GM21529 (cell line): ENCODE measurements at regions not wholly inside any gene's neighbourhood (a gene's known extent, or its start where the extent isn't known, plus 50 kb on each side); places are given as distances from the start of the nearest gene placed in this dataset.

Source experiments
- ATAC-seq: cut with Tn5 transposase; IDR thresholded peaks from one replicate; pipeline ENCODE4 v1.9.1; 2021; ENCODE audit not compliant: unreplicated experiment

- ATAC-seq: no peak
Observed at GRCh38 chr1:69128204-69128603, 439.5 kb upstream of the LRRC7 start.

GRCh38 chr1:69129538-69129937, 438.2 kb upstream of the LRRC7 start:
- ATAC-seq: no peak

DNA sequence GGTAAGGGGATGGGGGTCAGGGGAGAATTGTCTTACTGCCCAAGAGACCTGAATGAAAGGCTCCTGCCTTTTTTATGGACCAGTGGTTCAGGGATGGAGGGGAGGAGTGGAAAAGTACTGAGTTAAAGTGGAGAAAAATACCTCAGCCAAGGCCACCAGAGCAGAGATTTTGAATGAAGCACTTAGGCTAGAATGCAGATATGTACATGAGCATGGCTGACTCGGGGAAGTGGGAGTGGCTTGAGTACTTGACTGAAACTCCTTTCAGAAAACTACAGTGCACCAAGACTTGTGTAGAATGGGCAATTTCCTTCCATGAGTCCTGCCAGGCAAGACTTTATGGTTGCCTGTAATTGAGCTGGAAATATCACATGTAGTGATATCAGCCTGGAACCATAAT, 429.6 kb upstream of the LRRC7 start:
- ATAC-seq: no peak

GRCh38 chr1:69139007-69139406, 428.7 kb upstream of the LRRC7 start:
- ATAC-seq: no peak

DNA sequence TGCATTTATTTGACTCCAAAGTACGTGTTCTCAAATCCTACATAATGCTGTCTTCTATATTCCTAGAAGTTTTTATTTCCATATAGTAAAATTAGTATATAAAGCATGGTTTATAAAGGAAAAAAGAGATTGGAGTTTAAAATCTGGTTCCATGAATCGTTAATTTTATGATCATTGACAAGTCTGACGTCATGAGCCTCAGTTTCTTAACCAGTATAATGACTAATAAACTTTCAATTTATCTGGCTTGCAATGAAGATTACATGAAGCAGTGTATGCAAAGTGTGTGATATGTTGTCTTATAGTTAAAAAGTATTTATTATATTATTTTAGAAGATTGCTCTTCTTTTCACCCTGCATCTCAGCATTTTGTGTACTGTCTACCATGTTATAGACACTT, 421.4 kb upstream of the LRRC7 start:
- ATAC-seq: no peak

GRCh38 chr1:69148731-69149130, 419.0 kb upstream of the LRRC7 start:
- ATAC-seq: no peak

- no peak for ATAC-seq
Observed at GRCh38 chr1:69157046-69157756, 410.5 kb upstream of the LRRC7 start.

- no peak for ATAC-seq
Observed at GRCh38 chr1:69163241-69163640, 404.5 kb upstream of the LRRC7 start.

- ATAC-seq: no peak
Observed at GRCh38 chr1:69163779-69164178, 403.9 kb upstream of the LRRC7 start.

DNA sequence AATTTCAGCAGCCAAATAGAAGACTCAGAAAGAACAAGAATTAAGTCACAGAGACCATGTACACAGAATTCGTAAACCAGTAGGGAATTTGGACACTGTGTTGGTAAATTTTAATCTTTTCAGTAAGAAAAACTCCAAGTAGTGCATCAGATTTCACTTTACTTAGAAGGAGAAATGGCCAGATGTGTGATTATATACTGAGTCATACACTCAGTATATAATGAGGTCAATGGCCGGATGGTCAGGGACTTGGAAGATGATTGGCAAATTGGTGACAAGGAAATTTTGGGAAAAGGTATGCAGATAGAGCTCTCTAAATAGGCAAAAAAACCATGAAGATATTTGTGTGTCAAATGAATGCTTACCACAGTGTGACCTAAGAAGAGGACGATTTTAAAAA, 399.8 kb upstream of the LRRC7 start:
- no peak for ATAC-seq

DNA sequence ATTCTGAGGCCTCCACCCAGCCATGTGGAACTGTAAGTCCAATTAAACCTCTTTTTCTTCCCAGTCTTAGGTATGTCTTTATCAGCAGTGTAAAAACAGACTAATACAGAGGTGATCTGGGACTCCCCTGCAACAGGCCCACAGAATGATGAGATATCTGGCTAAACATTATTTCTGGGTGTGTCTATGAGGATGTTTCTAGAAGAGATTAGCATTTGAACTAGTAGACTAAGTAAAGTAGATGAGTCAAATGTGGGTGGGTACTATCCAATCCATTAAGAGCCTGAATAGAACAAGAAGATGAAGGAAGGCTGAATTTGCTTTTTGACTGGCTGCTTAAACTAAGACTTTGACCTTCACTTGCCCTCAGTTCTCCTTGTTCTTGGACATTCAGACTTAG, 396.5 kb upstream of the LRRC7 start:
- ATAC-seq: no peak

- no peak for ATAC-seq
Observed at GRCh38 chr1:69172003-69173000, 395.4 kb upstream of the LRRC7 start.

DNA sequence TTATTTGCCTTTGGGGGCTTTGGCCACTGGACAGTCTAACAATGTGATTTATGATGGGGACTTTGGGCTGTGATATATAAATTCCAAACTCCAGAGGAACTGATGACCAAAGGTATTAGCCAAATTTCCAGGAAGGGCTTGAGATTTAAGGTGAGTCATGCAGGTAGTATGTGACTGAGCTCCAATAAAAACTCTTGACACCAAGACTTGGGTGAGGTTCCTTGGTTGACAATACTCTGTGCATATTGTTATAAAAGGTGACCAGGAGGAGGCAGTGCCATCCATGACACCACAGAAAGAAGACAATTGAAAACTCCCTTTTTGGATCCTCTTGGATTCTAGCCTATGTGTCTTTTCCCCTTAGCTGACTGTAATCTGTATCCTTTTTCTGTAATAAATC, 392.7 kb upstream of the LRRC7 start:
- no peak for ATAC-seq

- ATAC-seq: no peak
Observed at GRCh38 chr1:69180358-69180757, 387.4 kb upstream of the LRRC7 start.

DNA sequence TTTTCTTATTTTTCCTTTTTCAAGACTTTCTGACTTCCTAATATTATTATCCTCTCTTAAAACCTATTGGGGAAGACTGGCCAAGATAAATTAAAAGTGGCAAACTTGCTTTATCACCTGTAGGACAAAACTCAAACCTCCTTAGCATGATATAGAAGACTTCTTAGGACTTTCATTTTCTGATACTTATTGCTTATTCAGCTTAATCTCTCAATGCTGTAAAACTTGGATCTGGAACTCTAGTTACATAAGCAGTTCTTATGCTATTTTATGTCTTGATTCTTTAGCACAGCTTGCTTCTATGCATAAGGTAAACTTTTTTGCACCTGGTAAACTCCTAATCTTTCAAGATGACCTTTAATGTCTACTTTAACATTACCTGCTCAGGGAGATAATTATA, 382.3 kb upstream of the LRRC7 start:
- ATAC-seq: no peak

GRCh38 chr1:69191335-69191734, 376.4 kb upstream of the LRRC7 start:
- ATAC-seq: no peak

DNA sequence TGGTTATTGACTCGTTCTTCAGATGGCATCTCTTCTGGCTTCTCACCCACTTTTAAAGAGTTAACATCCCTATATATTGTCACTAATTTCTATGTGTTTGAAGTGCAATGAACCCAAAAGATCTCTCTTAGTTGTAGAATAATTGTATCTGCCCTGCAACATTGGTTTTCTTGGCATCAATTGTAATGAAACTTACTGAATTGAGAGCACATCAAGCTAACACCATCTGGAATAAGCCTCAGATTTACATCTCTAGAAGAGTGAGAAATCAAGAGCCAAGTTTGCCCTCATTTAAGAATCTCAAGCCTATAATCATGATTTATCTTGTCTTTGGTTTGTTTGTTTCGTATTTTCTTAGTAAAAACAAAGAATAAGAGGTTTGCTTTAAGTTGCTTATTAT, 372.6 kb upstream of the LRRC7 start:
- ATAC-seq: no peak

GRCh38 chr1:69196071-69196470, 371.7 kb upstream of the LRRC7 start:
- ATAC-seq: no peak

DNA sequence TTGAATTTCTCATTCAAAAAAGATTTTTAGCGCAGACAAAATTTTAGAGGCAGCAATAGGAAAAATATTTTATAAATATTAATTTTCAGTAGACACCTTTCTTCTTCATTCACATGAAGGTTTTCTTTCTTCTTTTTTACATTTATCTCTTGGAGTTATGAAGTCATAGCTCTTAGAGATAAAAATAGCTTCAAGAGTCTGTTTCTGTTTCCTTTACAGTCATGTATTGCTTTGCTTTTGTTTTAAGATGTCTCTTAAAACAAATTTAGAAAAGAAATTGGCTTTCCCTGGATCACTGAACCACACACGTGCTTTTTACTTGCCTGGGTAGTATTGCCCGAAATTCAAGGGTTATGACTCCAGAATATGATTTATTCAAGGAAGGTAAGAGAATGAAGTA, 369.9 kb upstream of the LRRC7 start:
- ATAC-seq: no peak

- no peak for ATAC-seq
Observed at GRCh38 chr1:69201716-69202115, 366.0 kb upstream of the LRRC7 start.

DNA sequence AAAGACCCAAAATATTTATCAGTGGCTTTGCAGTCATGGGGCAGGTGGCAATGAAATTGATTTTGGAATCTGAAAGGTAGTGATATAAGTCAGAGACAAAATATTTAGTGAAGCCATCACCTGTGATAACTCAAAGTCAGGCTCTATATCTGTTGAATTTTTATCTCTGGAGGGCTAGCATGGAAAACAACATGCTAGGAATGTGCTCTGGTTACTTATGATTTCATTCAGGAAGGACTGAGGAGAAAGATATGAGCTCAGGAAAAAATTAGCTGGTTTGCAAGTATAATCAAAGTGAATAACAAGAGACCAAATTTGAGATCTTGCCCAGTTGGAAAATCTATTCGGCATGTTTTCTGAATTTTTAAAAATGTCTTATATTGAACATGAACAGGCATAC, 364.6 kb upstream of the LRRC7 start:
- no peak for ATAC-seq

- ATAC-seq: no peak
Observed at GRCh38 chr1:69213644-69214043, 354.1 kb upstream of the LRRC7 start.
